ENCODE measurements at regions not wholly inside any gene's neighbourhood (a gene's known extent, or its start where the extent isn't known, plus 50 kb on each side); places are given as distances from the start of the nearest gene placed in this dataset.

DNA sequence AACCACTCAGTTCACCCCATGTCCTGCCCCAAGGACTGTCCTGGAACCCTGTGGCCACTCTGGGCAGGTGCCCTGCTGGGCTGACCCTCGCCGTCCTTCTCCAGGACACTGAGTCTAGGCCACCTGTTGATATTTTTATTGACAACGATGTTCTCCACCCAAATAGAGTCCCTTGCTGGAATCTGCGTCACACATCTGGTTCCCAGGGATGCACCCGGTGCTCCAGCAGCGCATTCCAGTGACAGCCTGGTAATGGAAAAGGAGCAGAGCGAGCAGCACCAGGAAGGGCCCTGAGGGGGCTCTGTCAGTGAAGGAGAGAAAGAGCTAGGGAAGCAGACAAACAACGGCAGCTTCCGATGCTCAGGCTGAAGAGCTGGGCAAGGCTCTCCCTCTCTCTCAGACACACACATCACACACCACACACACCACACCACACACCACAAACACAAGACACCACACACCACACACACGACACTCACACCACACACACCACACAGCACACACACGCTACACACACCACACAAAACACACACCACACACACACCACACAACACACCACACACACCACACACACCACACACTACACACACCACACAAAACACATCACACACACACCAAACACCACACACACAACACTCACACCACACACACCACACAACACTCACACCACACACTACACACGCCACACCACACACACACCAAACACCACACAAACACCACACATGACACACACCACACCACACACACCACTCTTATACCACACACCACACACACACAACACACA is 117.9 kb upstream of the THBS2 start:
- TF ChIP-seq, protein P1, sequence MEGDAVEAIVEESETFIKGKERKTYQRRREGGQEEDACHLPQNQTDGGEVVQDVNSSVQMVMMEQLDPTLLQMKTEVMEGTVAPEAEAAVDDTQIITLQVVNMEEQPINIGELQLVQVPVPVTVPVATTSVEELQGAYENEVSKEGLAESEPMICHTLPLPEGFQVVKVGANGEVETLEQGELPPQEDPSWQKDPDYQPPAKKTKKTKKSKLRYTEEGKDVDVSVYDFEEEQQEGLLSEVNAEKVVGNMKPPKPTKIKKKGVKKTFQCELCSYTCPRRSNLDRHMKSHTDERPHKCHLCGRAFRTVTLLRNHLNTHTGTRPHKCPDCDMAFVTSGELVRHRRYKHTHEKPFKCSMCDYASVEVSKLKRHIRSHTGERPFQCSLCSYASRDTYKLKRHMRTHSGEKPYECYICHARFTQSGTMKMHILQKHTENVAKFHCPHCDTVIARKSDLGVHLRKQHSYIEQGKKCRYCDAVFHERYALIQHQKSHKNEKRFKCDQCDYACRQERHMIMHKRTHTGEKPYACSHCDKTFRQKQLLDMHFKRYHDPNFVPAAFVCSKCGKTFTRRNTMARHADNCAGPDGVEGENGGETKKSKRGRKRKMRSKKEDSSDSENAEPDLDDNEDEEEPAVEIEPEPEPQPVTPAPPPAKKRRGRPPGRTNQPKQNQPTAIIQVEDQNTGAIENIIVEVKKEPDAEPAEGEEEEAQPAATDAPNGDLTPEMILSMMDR (IDR thresholded peaks at IDR 0.05): no peak
- TF ChIP-seq POLR2A (IDR thresholded peaks at IDR 0.05): no peak
- TF ChIP-seq POLR2AphosphoS5 (IDR thresholded peaks at IDR 0.05): no peak
